Stomach (tissue), 8 donors: ENCODE measurements at regions not wholly inside any gene's neighbourhood (a gene's known extent, or its start where the extent isn't known, plus 50 kb on each side); places are given as distances from the start of the nearest gene placed in this dataset.

Source experiments
- DNase-seq, 2 donors: peaks; one replicate each; pipeline versions ENCODE4 v3.0.0 to v3.0.0-alpha.2; 2013 to 2019
- H3K27ac ChIP-seq, 5 donors: fragments of 200-600 bp in 4 of 5; sonication (generic) in 4 of 5; one replicate each; pipeline ENCODE4 v1.5.1; 2013 to 2019; ENCODE audit warnings: mild to moderate bottlenecking in 1 of 5, moderate library complexity in 1 of 5
- H3K27me3 ChIP-seq, 3 donors: fragments of 200-600 bp; sonication (generic); one replicate each; pipeline ENCODE4 v1.5.1; 2017 to 2019; ENCODE audit warnings: mixed run types in 1 of 3
- H3K36me3 ChIP-seq, 4 donors: fragments of 200-600 bp; sonication (generic); 1 replicate in 3 of 4; 2 replicates in 1 of 4; pipeline ENCODE4 v1.5.1; 2016 to 2019
- H3K4me1 ChIP-seq, 4 donors: fragments of 200-600 bp; sonication (generic); one replicate each; pipeline ENCODE4 v1.5.1; 2016 to 2019
- H3K4me3 ChIP-seq, 4 donors: fragments of 200-600 bp; sonication (generic) in 3 of 4; one replicate each; pipeline ENCODE4 v1.5.1; 2016 to 2019; ENCODE audit warnings: mild to moderate bottlenecking in 1 of 4
- H3K9me3 ChIP-seq, 4 donors: fragments of 200-600 bp; sonication (generic); one replicate each; pipeline ENCODE4 v1.5.1; 2016 to 2019
- EP300 ChIP-seq: sonication (generic); formaldehyde crosslinking; IDR thresholded peaks from one replicate; pipeline ENCODE4 v1.6.1; 2017; ENCODE audit warnings: antibody characterized with exemption
- POLR2A ChIP-seq, 4 donors: fragments of 450-650 bp; IDR thresholded peaks; one replicate each; pipeline ENCODE4 v1.6.1; 2016; ENCODE audit warnings: antibody characterized with exemption in 4 of 4, control low read depth in 2 of 4, mild to moderate bottlenecking in 1 of 4, moderate library complexity in 1 of 4
- POLR2AphosphoS5 ChIP-seq, 3 donors: sonication (generic); formaldehyde crosslinking; IDR thresholded peaks; one replicate each; pipeline ENCODE4 v1.6.1; 2016; ENCODE audit warnings: antibody characterized with exemption in 3 of 3
- WGBS, 5 donors: extraction: QIAGEN DNeasy Blood & Tissue Kit in 3 of 5; methylation state at CpG; one replicate each; pipeline versions ENCODE4 v1.1.5 to v1.1.7; 2013 to 2018; 5-methylcytosine and 5-hydroxymethylcytosine counted together
- intact Hi-C: fragments of 100-400 bp; cut with DNase I; formaldehyde crosslinking; loops from one replicate; pipeline ENCODE4 v1.15.1; 2023; ENCODE audit warnings: low total_unique reads
- TF ChIP-seq, protein P1 (sequence below), 7 experiments: fragments of 450-650 bp in 4 of 7; fragments of 200-600 bp in 3 of 7; sonication (generic) in 3 of 7; IDR thresholded peaks; one replicate each; pipeline ENCODE4 v1.5.1; 2016 to 2019; ENCODE audit warnings: antibody characterized with exemption in 7 of 7, control low read depth in 2 of 7, mild to moderate bottlenecking in 1 of 7
- donor health status: healthy with polysubstance abuse.
- donor health status: Bipolar disorder and iron deficiency.
- donor health status: healthy.

DNA sequence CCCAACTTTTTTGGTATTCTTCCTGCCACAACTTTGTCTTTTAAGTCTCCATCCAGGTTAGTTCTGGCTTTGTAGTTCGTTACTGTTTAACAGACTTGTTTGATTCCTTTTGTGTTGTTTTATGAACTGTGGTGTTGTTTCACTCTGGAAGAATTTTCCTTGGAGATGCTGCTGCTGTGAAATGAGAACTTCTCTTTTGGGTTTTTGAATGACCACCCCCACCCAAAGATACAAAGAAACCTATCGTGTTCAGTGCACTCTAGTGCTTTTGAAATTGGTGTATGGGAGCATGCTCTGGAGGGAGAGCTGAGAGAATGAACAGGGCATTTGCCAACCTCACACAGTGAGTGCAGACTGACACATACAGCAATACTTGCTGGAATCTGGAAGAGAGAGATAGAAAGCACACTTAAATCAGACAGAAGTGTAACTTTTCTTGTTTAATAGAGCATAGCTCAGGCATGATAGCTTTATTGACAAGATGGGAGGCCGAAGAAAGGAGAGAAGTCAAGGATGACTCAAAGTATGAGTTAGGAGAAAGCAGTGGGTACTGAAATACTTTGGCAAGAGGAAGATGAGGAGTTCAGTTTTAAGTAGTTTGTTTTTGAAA, 293.1 kb downstream of the SOX4 start:
- H3K4me1 ChIP-seq: peaks cover 19 to 39% (median 27%) of the 10 kb centered on the region in 4 donors
- intact Hi-C loops: no loop called here
- no peaks in the 10 kb centered on the region for H3K27me3 ChIP-seq
- H3K27ac ChIP-seq: peak overlapping the region in 4 of 5 donors; percentile 20 to 69 (median 58)
- WGBS, 5 donors: 37 to 49% (median 45%) methylated on average over 3 of the region's 3 CpGs
- TF ChIP-seq EP300 (no peak), POLR2AphosphoS5 (IDR thresholded peaks at IDR 0.05) (no peak), POLR2A (IDR thresholded peaks at IDR 0.05) (no peak)
- TF ChIP-seq, protein P1, sequence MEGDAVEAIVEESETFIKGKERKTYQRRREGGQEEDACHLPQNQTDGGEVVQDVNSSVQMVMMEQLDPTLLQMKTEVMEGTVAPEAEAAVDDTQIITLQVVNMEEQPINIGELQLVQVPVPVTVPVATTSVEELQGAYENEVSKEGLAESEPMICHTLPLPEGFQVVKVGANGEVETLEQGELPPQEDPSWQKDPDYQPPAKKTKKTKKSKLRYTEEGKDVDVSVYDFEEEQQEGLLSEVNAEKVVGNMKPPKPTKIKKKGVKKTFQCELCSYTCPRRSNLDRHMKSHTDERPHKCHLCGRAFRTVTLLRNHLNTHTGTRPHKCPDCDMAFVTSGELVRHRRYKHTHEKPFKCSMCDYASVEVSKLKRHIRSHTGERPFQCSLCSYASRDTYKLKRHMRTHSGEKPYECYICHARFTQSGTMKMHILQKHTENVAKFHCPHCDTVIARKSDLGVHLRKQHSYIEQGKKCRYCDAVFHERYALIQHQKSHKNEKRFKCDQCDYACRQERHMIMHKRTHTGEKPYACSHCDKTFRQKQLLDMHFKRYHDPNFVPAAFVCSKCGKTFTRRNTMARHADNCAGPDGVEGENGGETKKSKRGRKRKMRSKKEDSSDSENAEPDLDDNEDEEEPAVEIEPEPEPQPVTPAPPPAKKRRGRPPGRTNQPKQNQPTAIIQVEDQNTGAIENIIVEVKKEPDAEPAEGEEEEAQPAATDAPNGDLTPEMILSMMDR (IDR thresholded peaks at IDR 0.05): no peak
- H3K4me3 ChIP-seq: no peak overlapping the region
- no peaks in the 10 kb centered on the region for H3K9me3 ChIP-seq
- no peak for DNase-seq
- no peaks in the 10 kb centered on the region for H3K36me3 ChIP-seq

DNA sequence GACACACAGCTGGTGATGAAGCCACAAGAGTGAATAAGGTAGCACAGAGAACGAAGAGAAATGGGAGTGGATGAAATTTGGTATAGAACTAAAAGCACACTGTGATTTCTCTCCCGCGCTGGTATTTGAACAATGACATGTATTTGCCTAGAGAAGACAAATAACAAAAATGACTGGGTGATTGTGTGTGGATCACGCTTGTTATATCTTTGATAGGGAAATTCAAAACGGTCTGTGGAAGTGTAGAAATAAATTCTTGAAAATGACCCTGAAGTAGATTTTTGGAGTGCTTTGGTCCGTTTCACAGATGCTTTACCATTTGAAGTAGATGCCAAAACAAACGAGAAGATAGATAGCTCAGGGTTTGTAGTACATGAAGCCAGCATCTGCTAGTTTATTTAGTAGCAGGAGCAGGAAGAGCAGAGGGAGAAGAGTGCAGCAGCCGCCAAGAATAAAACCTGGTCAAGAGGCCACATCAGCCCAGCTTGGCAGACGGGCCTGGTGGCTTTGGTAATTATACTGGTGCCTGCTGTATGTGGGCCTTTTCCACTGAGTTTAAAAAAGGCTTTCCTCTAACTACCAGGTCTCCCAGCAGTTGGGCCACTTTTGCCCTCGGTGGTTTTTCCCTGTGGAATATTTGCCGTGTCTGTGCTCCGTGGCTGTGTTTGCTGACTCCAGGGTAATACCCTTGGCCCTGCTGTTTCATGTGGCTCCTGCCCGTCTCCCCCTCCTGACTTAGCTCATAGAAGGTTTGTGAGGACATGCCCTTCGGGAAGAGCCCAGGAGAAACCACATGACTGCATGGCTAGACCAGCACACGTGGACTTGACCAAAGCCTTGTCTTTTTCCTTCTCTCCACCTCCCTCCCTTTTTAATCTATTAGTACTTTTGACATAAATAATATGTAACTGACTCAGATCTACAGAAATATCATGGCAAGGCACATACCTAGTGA, 294.0 kb downstream of the SOX4 start:
- peaks cover 19 to 39% (median 27%) of the 10 kb centered on the region in 4 donors for H3K4me1 ChIP-seq
- DNase-seq: peak in 1 of 2 donors; percentile 60
- intact Hi-C loops: no loop called here
- no peaks in the 10 kb centered on the region for H3K9me3 ChIP-seq
- WGBS, 5 donors: 28 to 47% (median 40%) methylated on average over 15 of the region's 15 CpGs
- H3K4me3 ChIP-seq: no peak overlapping the region
- H3K27me3 ChIP-seq: no peaks in the 10 kb centered on the region
- TF ChIP-seq POLR2AphosphoS5 (IDR thresholded peaks at IDR 0.05) (no peak), POLR2A (IDR thresholded peaks at IDR 0.05) (no peak), EP300 (no peak)
- TF ChIP-seq, protein P1 (IDR thresholded peaks at IDR 0.05): no peak
- peak overlapping the region in 4 of 5 donors; percentile 49 to 69 (median 58) for H3K27ac ChIP-seq
- no peaks in the 10 kb centered on the region for H3K36me3 ChIP-seq

DNA sequence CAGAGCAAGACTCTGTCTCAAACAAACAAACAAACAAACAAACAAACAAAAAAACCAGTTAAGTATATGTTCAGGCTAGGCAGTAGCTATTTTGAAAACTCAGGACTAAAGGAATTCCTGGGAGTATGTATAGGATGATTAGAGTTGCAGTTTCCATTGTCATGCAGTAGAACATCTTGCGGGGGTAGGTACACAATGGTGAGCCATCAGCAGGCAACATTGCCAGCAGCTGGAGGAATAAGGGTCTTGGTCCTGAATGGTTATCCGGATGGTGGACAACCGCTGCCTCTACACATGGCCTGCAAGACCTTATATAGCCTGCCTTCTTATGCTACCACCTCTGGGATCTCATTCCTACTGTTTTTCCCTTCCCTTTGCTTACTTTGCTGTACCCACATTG, 297.5 kb downstream of the SOX4 start:
- Histone ChIP-seq H3K9me3 (no peaks in the 10 kb centered on the region), H3K4me3 (no peak overlapping the region), H3K27me3 (no peaks in the 10 kb centered on the region), H3K4me1 (peaks cover 9 to 20% (median 17%) of the 10 kb centered on the region in 4 donors), H3K36me3 (no peaks in the 10 kb centered on the region), H3K27ac (no peak overlapping the region)
- WGBS, 5 donors: 60 to 99% (median 97%) methylated on average over 3 of the region's 3 CpGs
- no peak for DNase-seq
- TF ChIP-seq POLR2A (IDR thresholded peaks at IDR 0.05) (no peak), EP300 (no peak)
- intact Hi-C loops: no loop called here

DNA sequence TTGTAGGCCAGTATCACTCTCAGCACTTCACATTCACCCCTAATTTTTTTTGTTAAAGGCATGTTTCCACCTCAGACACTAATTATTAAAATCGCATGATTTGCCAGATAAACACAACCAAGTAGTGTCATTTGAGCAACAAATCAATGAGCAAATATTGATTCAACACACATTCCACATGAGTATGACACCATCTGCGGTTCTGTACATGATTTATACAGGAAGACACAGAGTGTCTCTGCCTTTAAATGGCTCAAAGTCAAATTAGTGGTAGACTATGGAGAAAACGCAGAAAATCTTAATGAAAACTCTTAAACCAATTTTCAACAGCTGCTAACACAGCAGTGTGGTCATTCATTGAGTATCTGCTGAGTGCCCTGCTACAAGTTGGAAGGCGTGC, 300.2 kb downstream of the SOX4 start:
- intact Hi-C loops: no loop called here
- Histone ChIP-seq H3K27ac (no peak overlapping the region), H3K9me3 (no peaks in the 10 kb centered on the region), H3K36me3 (no peaks in the 10 kb centered on the region), H3K4me1 (no peaks in the 10 kb centered on the region), H3K4me3 (no peak overlapping the region), H3K27me3 (no peaks in the 10 kb centered on the region)
- no peak for DNase-seq
- 71 to 80% (median 78%) methylated on average over 4 of the region's 4 CpGs for WGBS, 5 donors
- TF ChIP-seq POLR2AphosphoS5 (IDR thresholded peaks at IDR 0.05) (no peak), POLR2A (IDR thresholded peaks at IDR 0.05) (no peak), EP300 (no peak)
- TF ChIP-seq, protein P1 (IDR thresholded peaks at IDR 0.05): no peak
